Sigmoid colon (tissue), 3 donors: ENCODE measurements at regions not wholly inside any gene's neighbourhood (a gene's known extent, or its start where the extent isn't known, plus 50 kb on each side); places are given as distances from the start of the nearest gene placed in this dataset.

Experiments
- CTCF ChIP-seq, 4 experiments: fragments of 450-650 bp in 3 of 4; fragments of 200-600 bp in 1 of 4; IDR thresholded peaks; one replicate each; pipeline ENCODE4 v1.5.1; 2016 to 2019; ENCODE audit warnings: antibody characterized with exemption in 4 of 4, mild to moderate bottlenecking in 3 of 4, moderate library complexity in 2 of 4
- POLR2A ChIP-seq, 2 donors: fragments of 450-650 bp; IDR thresholded peaks; one replicate each; pipeline ENCODE4 v1.6.1; 2016; ENCODE audit warnings: antibody characterized with exemption in 2 of 2, mild to moderate bottlenecking in 2 of 2, moderate library complexity in 2 of 2

- no peak for TF ChIP-seq POLR2A (IDR thresholded peaks at IDR 0.05)
- no peak for TF ChIP-seq CTCF (IDR thresholded peaks at IDR 0.05)
These were observed 64.1 kb upstream of the TSPAN11 start for GRCh38 chr12:30862486-30862885.
